ENCODE measurements at regions not wholly inside any gene's neighbourhood (a gene's known extent, or its start where the extent isn't known, plus 50 kb on each side); places are given as distances from the start of the nearest gene placed in this dataset.

DNA sequence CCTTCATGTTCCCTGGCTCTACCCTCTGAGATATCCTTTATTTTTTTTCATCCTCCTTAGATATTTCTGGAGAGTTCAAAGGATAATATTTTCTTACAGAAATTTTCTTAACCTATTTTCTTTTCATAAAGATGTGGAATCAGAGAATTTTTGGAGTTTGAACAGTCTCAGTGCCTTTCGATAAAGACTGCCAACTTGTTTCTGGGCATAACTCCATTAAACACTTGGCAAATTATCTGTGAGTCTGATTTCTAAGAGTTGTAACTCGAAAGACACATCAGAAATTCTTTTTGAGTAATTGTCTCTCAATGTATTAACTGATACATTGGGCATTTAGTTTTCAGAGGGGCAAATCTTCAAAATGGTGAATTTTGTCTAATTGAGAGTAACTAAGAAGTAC, 1255.6 kb downstream of the NCAM2 start:
- TF ChIP-seq, protein P1, sequence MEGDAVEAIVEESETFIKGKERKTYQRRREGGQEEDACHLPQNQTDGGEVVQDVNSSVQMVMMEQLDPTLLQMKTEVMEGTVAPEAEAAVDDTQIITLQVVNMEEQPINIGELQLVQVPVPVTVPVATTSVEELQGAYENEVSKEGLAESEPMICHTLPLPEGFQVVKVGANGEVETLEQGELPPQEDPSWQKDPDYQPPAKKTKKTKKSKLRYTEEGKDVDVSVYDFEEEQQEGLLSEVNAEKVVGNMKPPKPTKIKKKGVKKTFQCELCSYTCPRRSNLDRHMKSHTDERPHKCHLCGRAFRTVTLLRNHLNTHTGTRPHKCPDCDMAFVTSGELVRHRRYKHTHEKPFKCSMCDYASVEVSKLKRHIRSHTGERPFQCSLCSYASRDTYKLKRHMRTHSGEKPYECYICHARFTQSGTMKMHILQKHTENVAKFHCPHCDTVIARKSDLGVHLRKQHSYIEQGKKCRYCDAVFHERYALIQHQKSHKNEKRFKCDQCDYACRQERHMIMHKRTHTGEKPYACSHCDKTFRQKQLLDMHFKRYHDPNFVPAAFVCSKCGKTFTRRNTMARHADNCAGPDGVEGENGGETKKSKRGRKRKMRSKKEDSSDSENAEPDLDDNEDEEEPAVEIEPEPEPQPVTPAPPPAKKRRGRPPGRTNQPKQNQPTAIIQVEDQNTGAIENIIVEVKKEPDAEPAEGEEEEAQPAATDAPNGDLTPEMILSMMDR (IDR thresholded peaks at IDR 0.05) = no peak
- TF ChIP-seq ZFX (IDR thresholded peaks at IDR 0.05; ENCODE audit: borderline replicate concordance) = no peak

Data from 22Rv1 (cell line).